ENCODE measurements at regions not wholly inside any gene's neighbourhood (a gene's known extent, or its start where the extent isn't known, plus 50 kb on each side); places are given as distances from the start of the nearest gene placed in this dataset.

DNA sequence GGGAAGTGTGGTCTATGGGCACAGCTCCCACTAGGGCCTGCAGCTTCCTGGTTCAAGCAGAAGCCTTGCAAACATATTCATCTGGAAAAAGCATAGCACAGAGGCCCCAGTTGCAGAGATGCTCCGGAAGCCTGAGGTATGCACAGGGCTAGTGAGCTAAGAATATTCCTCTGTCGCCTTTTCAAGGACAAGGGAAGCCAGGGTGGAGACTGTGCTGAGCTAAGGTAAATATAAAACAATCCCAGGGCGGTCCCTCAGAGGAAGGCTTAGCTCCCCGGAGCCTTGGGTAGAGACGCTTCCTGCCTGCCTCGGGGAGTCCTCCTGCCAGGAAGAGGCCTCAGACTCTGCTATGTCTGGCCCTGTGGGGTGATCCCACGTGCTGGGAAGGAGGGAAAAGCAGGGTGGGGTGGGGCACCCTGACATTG lies 134.8 kb upstream of the FOXA2 start (continued):
- TF ChIP-seq, protein P1, sequence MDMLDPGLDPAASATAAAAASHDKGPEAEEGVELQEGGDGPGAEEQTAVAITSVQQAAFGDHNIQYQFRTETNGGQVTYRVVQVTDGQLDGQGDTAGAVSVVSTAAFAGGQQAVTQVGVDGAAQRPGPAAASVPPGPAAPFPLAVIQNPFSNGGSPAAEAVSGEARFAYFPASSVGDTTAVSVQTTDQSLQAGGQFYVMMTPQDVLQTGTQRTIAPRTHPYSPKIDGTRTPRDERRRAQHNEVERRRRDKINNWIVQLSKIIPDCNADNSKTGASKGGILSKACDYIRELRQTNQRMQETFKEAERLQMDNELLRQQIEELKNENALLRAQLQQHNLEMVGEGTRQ (IDR thresholded peaks at IDR 0.05; ENCODE audit: borderline replicate concordance, low read depth, low read length): no peak

DNA sequence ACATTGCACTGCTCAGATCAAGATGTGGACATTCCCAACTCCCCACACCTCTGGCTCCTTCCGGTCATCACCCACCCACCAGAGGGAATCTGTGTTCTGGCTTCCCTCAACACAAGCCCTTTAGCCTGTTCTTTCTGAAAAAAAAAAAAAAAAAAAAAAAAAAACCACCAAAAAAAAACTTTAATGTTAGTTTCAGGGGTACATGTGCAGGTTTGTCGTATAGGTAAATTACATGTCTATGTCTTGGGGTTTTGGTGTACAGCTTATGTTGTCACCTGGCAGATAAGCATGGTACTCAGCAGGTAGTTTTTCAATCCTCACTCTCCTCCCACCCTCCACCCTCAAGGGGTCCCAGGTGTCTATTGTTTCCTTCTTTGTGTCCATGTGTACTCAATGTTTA lies 135.8 kb upstream of the FOXA2 start:
- H3K79me2 ChIP-seq (ENCODE audit: insufficient read depth): no peaks in the 10 kb centered on the region
- H3K27ac ChIP-seq (ENCODE audit: low read depth in 2 of 2, low read length in 1 of 2): no peak overlapping the region
- H3K9ac ChIP-seq: no peak overlapping the region
- H3K4me1 ChIP-seq (ENCODE audit: control insufficient read depth in 1 of 2, insufficient read depth in 2 of 2, low read depth in 1 of 2, low read length in 1 of 2): no peaks in the 10 kb centered on the region
- no peak overlapping the region for H3K4me3 ChIP-seq (ENCODE audit: low read depth in 2 of 2, low read length in 1 of 2)
- DNase-seq: no peak
- ChIA-PET POLR2A (no interaction called here), CTCF (interaction anchor here (1.5 kb wide), 1 partner anchor 14 kb away, joined by 4 read pairs; no protein-coding TSS in a partner anchor)
- TF ChIP-seq NRF1 (IDR thresholded peaks at IDR 0.05; ENCODE audit: low read depth, low read length) (no peak), FOXJ3 (CRISPR knock-in tag; IDR thresholded peaks at IDR 0.05) (no peak), POLR2AphosphoS5 (IDR thresholded peaks at IDR 0.05; ENCODE audit: low read depth, low read length) (no peak), TCF12 (IDR thresholded peaks at IDR 0.05) (no peak)
- TF ChIP-seq, protein P2, sequence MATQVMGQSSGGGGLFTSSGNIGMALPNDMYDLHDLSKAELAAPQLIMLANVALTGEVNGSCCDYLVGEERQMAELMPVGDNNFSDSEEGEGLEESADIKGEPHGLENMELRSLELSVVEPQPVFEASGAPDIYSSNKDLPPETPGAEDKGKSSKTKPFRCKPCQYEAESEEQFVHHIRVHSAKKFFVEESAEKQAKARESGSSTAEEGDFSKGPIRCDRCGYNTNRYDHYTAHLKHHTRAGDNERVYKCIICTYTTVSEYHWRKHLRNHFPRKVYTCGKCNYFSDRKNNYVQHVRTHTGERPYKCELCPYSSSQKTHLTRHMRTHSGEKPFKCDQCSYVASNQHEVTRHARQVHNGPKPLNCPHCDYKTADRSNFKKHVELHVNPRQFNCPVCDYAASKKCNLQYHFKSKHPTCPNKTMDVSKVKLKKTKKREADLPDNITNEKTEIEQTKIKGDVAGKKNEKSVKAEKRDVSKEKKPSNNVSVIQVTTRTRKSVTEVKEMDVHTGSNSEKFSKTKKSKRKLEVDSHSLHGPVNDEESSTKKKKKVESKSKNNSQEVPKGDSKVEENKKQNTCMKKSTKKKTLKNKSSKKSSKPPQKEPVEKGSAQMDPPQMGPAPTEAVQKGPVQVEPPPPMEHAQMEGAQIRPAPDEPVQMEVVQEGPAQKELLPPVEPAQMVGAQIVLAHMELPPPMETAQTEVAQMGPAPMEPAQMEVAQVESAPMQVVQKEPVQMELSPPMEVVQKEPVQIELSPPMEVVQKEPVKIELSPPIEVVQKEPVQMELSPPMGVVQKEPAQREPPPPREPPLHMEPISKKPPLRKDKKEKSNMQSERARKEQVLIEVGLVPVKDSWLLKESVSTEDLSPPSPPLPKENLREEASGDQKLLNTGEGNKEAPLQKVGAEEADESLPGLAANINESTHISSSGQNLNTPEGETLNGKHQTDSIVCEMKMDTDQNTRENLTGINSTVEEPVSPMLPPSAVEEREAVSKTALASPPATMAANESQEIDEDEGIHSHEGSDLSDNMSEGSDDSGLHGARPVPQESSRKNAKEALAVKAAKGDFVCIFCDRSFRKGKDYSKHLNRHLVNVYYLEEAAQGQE (IDR thresholded peaks at IDR 0.05; ENCODE audit: low read depth, low read length): no peak
- TF ChIP-seq, protein P1 (IDR thresholded peaks at IDR 0.05; ENCODE audit: borderline replicate concordance, low read depth, low read length): no peak
- no peak overlapping the region for H2AFZ ChIP-seq (ENCODE audit: low read depth)
- H3K4me2 ChIP-seq: no peak overlapping the region
- H3F3A ChIP-seq (replicated peaks; ENCODE audit: insufficient read depth): no peaks in the 10 kb centered on the region
- H3K9me2 ChIP-seq: no peaks in the 10 kb centered on the region
- no peaks in the 10 kb centered on the region for H3K9me3 ChIP-seq
- peaks cover 7% of the 10 kb centered on the region; the same call in 1 of the 2 replicates for H3K27me3 ChIP-seq (ENCODE audit: insufficient read depth)
- H3K36me3 ChIP-seq (replicated peaks in 1 of 2; ENCODE audit: control insufficient read depth in 1 of 2, insufficient read depth in 2 of 2, low read length in 1 of 2): no peaks in the 10 kb centered on the region
- WGBS (ENCODE audit: low lambda C conversion rate): 16% methylated on average over 2 of the region's 2 CpGs
- no peaks in the 10 kb centered on the region for H4K20me1 ChIP-seq (ENCODE audit: insufficient read depth)

DNA sequence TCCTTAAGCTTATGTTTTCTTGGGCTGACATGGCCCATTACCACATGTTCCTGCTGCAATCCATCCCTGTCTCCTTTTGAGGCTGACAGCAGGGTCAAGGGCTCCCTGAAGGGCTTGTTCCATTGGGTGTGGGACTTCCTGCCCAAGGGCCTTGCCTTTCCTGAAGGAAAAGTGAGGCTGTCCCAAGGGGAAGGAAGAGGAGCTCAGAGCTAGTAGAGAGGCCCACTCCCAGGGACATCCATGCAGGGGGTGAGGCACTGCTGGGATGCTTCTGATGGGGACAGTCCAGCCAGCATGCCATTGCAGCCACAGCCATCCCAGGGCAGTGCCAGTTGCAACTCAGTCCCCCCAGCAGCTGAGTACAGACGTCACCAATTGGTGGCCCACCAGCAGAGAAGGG lies 138.4 kb upstream of the FOXA2 start:
- 14% methylated on average over 1 of the region's 1 CpG for WGBS (ENCODE audit: low lambda C conversion rate)
- Histone ChIP-seq H3K9me3 (no peaks in the 10 kb centered on the region), H3K9ac (no peak overlapping the region), H3F3A (replicated peaks; ENCODE audit: insufficient read depth) (no peaks in the 10 kb centered on the region), H3K79me2 (ENCODE audit: insufficient read depth) (no peaks in the 10 kb centered on the region), H4K20me1 (ENCODE audit: insufficient read depth) (no peaks in the 10 kb centered on the region), H3K9me2 (no peaks in the 10 kb centered on the region), H3K4me3 (ENCODE audit: low read depth in 2 of 2, low read length in 1 of 2) (no peak overlapping the region), H3K27ac (ENCODE audit: low read depth in 2 of 2, low read length in 1 of 2) (no peak overlapping the region), H3K4me1 (ENCODE audit: control insufficient read depth in 1 of 2, insufficient read depth in 2 of 2, low read depth in 1 of 2, low read length in 1 of 2) (no peaks in the 10 kb centered on the region), H3K36me3 (replicated peaks in 1 of 2; ENCODE audit: control insufficient read depth in 1 of 2, insufficient read depth in 2 of 2, low read length in 1 of 2) (no peaks in the 10 kb centered on the region), H3K27me3 (ENCODE audit: insufficient read depth) (peaks cover 7% of the 10 kb centered on the region; the same call in 1 of the 2 replicates), H3K4me2 (no peak overlapping the region), H2AFZ (ENCODE audit: low read depth) (no peak overlapping the region)
- TF ChIP-seq FOXJ3 (CRISPR knock-in tag; IDR thresholded peaks at IDR 0.05) (no peak), YY1 (IDR thresholded peaks at IDR 0.05; ENCODE audit: low read depth) (no peak), JUND (IDR thresholded peaks at IDR 0.05) (no peak), SMC3 (IDR thresholded peaks at IDR 0.05; ENCODE audit: low read depth, low read length) (no peak), CHD2 (IDR thresholded peaks at IDR 0.05; ENCODE audit: low read length, partially characterized antibody) (no peak), SIN3A (IDR thresholded peaks at IDR 0.05; ENCODE audit: borderline replicate concordance, low read depth, low read length) (no peak), NRF1 (IDR thresholded peaks at IDR 0.05; ENCODE audit: low read depth, low read length) (no peak), NFIC (IDR thresholded peaks at IDR 0.05; ENCODE audit: borderline replicate concordance) (no peak)
- TF ChIP-seq, protein P2 (IDR thresholded peaks at IDR 0.05; ENCODE audit: low read depth, low read length): no peak
- TF ChIP-seq, protein P3, sequence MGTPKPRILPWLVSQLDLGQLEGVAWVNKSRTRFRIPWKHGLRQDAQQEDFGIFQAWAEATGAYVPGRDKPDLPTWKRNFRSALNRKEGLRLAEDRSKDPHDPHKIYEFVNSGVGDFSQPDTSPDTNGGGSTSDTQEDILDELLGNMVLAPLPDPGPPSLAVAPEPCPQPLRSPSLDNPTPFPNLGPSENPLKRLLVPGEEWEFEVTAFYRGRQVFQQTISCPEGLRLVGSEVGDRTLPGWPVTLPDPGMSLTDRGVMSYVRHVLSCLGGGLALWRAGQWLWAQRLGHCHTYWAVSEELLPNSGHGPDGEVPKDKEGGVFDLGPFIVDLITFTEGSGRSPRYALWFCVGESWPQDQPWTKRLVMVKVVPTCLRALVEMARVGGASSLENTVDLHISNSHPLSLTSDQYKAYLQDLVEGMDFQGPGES (IDR thresholded peaks at IDR 0.05; ENCODE audit: low read depth, low read length): no peak
- POLR2A ChIA-PET: no interaction called here
- CTCF ChIA-PET: interaction anchor here (1.4 to 1.8 kb wide), 2 partner anchors 16 to 31 kb away, joined by 3 to 4 read pairs; no protein-coding TSS in a partner anchor
- no peak for DNase-seq

Measured in SK-N-SH (cell line).